ENCODE measurements at regions not wholly inside any gene's neighbourhood (a gene's known extent, or its start where the extent isn't known, plus 50 kb on each side); places are given as distances from the start of the nearest gene placed in this dataset.

DNA sequence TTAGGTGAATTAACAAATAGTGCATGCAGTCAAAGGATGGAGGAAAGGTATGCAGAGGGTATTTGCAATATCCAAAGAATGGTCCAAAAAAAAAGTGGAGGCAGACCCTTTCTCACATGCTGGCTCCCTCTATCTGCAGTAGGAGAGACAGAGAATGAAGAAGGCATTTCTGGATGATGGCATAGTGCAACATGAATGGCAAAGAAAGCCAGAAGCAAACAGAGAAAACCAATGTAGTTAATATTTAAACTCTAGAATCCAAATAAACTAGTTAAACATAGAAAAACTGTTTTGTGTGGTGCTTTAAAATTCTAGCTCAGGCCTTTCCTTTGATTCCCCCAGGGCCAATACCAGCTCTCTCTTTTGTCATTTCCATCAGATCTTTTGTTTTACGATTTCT lies 403.1 kb upstream of the WWC1 start:
- TF ChIP-seq GABPA (IDR thresholded peaks at IDR 0.05 in 1 of 2, conservative IDR thresholded peaks at IDR 0.05 in 1 of 2) (no peak), NR2F2 (IDR thresholded peaks at IDR 0.05) (no peak), TAF1 (conservative IDR thresholded peaks at IDR 0.05) (no peak), FOXA1 (IDR thresholded peaks at IDR 0.05) (no peak), EGR1 (IDR thresholded peaks at IDR 0.05; ENCODE audit: low read depth in 2 of 2) (no peak), SP1 (IDR thresholded peaks at IDR 0.05) (no peak), YY1 (IDR thresholded peaks at IDR 0.05) (no peak), RAD21 (IDR thresholded peaks at IDR 0.05) (no peak), RXRA (IDR thresholded peaks at IDR 0.05) (no peak)
- TF ChIP-seq, protein P1, sequence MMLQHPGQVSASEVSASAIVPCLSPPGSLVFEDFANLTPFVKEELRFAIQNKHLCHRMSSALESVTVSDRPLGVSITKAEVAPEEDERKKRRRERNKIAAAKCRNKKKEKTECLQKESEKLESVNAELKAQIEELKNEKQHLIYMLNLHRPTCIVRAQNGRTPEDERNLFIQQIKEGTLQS (IDR thresholded peaks at IDR 0.05): no peak
- TF ChIP-seq, protein P2, sequence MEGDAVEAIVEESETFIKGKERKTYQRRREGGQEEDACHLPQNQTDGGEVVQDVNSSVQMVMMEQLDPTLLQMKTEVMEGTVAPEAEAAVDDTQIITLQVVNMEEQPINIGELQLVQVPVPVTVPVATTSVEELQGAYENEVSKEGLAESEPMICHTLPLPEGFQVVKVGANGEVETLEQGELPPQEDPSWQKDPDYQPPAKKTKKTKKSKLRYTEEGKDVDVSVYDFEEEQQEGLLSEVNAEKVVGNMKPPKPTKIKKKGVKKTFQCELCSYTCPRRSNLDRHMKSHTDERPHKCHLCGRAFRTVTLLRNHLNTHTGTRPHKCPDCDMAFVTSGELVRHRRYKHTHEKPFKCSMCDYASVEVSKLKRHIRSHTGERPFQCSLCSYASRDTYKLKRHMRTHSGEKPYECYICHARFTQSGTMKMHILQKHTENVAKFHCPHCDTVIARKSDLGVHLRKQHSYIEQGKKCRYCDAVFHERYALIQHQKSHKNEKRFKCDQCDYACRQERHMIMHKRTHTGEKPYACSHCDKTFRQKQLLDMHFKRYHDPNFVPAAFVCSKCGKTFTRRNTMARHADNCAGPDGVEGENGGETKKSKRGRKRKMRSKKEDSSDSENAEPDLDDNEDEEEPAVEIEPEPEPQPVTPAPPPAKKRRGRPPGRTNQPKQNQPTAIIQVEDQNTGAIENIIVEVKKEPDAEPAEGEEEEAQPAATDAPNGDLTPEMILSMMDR (IDR thresholded peaks at IDR 0.05; ENCODE audit: low read depth, low read length, missing input control): no peak
- TF ChIP-seq, protein P3, sequence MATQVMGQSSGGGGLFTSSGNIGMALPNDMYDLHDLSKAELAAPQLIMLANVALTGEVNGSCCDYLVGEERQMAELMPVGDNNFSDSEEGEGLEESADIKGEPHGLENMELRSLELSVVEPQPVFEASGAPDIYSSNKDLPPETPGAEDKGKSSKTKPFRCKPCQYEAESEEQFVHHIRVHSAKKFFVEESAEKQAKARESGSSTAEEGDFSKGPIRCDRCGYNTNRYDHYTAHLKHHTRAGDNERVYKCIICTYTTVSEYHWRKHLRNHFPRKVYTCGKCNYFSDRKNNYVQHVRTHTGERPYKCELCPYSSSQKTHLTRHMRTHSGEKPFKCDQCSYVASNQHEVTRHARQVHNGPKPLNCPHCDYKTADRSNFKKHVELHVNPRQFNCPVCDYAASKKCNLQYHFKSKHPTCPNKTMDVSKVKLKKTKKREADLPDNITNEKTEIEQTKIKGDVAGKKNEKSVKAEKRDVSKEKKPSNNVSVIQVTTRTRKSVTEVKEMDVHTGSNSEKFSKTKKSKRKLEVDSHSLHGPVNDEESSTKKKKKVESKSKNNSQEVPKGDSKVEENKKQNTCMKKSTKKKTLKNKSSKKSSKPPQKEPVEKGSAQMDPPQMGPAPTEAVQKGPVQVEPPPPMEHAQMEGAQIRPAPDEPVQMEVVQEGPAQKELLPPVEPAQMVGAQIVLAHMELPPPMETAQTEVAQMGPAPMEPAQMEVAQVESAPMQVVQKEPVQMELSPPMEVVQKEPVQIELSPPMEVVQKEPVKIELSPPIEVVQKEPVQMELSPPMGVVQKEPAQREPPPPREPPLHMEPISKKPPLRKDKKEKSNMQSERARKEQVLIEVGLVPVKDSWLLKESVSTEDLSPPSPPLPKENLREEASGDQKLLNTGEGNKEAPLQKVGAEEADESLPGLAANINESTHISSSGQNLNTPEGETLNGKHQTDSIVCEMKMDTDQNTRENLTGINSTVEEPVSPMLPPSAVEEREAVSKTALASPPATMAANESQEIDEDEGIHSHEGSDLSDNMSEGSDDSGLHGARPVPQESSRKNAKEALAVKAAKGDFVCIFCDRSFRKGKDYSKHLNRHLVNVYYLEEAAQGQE (IDR thresholded peaks at IDR 0.05): no peak

Measured in liver (tissue), 3 donors.